Neural crest cell (in vitro differentiated cells): ENCODE measurements at regions not wholly inside any gene's neighbourhood (a gene's known extent, or its start where the extent isn't known, plus 50 kb on each side); places are given as distances from the start of the nearest gene placed in this dataset.

Experiments
- DNase-seq: peaks from one replicate; pipeline ENCODE4 v3.0.0; 2021; ENCODE audit warnings: low read depth, mixed read lengths, low spot score
- H3K27ac Mint-ChIP-seq: one replicate; pipeline ENCODE4 v1.8.0; 2021; ENCODE audit warnings: mild to moderate bottlenecking, mixed read lengths; ENCODE audit not compliant: unreplicated experiment
- H3K27me3 Mint-ChIP-seq: 2 replicates; pipeline ENCODE4 v1.8.0; 2021; ENCODE audit warnings: low read depth, mild to moderate bottlenecking, mixed read lengths
- H3K36me3 Mint-ChIP-seq: 2 replicates; pipeline ENCODE4 v1.8.0; 2021; ENCODE audit warnings: low read depth, mild to moderate bottlenecking, mixed read lengths
- H3K4me1 Mint-ChIP-seq: 2 replicates; pipeline ENCODE4 v1.8.0; 2021; ENCODE audit warnings: mixed read lengths
- H3K4me3 Mint-ChIP-seq: one replicate; pipeline ENCODE4 v1.8.0; 2021; ENCODE audit warnings: mild to moderate bottlenecking, mixed read lengths
- H3K9me3 Mint-ChIP-seq: 2 replicates; pipeline ENCODE4 v1.8.0; 2021; ENCODE audit warnings: mixed read lengths
- TF ChIP-seq, protein P1 (sequence below): fragments of 200-600 bp; sonication (generic); conservative IDR thresholded peaks from 2 replicates; pipeline ENCODE4 v1.5.0; 2021; ENCODE audit warnings: antibody characterized with exemption, mild to moderate bottlenecking

DNA sequence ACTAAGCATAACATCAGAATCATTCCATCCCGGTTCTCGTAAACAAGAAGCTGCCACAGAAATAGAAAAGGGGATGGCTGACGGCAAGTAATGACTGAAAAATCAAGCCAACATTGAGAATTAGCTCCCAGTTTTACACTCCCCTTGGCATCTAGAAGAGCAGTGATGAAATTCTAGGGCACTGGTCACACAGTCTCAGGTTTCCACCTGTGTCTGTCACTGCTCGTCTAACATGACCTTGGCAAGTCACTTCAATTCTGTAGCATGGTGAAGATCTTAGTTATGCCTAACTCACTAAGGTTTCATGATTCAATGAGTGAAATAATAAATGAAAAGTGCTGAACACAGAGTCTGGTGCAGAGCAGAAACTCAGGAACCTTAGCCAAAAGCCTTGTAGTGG is 272.3 kb upstream of the ARRDC4 start:
- no peak overlapping the region for H3K4me3 Mint-ChIP-seq
- no peaks in the 10 kb centered on the region for H3K4me1 Mint-ChIP-seq
- TF ChIP-seq, protein P1, sequence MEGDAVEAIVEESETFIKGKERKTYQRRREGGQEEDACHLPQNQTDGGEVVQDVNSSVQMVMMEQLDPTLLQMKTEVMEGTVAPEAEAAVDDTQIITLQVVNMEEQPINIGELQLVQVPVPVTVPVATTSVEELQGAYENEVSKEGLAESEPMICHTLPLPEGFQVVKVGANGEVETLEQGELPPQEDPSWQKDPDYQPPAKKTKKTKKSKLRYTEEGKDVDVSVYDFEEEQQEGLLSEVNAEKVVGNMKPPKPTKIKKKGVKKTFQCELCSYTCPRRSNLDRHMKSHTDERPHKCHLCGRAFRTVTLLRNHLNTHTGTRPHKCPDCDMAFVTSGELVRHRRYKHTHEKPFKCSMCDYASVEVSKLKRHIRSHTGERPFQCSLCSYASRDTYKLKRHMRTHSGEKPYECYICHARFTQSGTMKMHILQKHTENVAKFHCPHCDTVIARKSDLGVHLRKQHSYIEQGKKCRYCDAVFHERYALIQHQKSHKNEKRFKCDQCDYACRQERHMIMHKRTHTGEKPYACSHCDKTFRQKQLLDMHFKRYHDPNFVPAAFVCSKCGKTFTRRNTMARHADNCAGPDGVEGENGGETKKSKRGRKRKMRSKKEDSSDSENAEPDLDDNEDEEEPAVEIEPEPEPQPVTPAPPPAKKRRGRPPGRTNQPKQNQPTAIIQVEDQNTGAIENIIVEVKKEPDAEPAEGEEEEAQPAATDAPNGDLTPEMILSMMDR: no peak
- no peaks in the 10 kb centered on the region for H3K36me3 Mint-ChIP-seq
- no peaks in the 10 kb centered on the region for H3K9me3 Mint-ChIP-seq
- H3K27me3 Mint-ChIP-seq: no peaks in the 10 kb centered on the region
- H3K27ac Mint-ChIP-seq: no peak overlapping the region
- no peak for DNase-seq

DNA sequence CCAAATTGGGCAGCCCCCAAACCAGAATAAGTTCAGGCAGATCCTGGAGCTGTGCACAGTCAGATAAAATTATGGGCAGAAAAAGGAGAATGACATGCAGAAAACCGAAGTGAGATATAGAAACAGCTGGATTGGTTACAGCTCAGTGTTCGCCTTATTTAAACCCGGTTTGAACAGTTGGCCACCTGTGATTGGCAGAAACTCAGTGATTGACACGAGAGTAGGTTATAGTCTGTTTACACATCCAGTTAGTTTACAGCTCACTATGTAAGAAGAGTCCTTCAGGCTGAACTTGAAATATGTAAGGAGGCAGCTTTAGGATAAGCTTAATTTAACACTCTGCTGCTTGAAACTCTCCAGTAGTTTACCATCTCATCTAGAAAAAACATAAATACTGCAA is 271.6 kb upstream of the ARRDC4 start:
- H3K27ac Mint-ChIP-seq: peak overlapping the region; percentile 35
- H3K27me3 Mint-ChIP-seq: no peaks in the 10 kb centered on the region
- H3K9me3 Mint-ChIP-seq: no peaks in the 10 kb centered on the region
- no peaks in the 10 kb centered on the region for H3K36me3 Mint-ChIP-seq
- TF ChIP-seq, protein P1: no peak
- no peaks in the 10 kb centered on the region for H3K4me1 Mint-ChIP-seq
- no peak overlapping the region for H3K4me3 Mint-ChIP-seq
- no peak for DNase-seq

DNA sequence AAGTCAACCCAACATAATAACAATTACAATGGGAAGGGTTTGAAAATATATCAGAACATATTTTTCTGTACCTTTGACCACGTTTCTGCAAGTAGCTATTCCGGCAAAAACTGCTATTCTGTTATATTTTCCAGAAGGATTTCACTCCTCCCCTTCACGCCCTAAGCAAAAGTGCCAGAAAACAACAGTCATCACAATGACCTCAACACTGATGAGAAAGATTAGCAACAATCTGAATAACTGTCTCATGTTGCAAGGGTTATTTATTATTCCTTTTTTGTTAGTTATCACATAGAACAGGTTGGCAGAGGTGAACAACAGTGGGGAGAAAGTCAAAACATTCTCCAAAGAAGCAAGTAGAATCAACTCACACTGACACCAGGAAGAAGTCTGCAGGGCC is 269.4 kb upstream of the ARRDC4 start:
- DNase-seq: no peak
- no peak overlapping the region for H3K4me3 Mint-ChIP-seq
- no peaks in the 10 kb centered on the region for H3K9me3 Mint-ChIP-seq
- TF ChIP-seq, protein P1: no peak
- no peaks in the 10 kb centered on the region for H3K36me3 Mint-ChIP-seq
- no peak overlapping the region for H3K27ac Mint-ChIP-seq
- no peaks in the 10 kb centered on the region for H3K4me1 Mint-ChIP-seq
- H3K27me3 Mint-ChIP-seq: no peaks in the 10 kb centered on the region

DNA sequence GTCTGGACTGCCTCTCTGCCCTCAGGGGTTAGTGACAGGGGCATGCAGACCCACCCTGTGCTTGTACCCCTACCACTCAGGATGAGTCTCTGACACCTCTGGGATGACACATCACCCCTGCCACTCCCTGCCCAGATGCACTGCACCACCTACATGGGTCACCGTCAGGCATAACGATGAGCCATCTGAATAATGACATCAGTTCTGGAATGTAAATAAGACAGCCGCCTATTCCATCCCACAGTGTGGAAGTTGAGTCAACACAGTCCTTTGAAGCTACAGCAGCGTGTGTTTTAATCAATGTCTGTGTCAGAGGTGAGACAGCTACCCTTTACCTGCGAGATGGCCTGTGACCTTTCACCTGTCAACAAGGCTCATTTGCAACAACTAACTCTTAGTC is 268.7 kb upstream of the ARRDC4 start:
- no peaks in the 10 kb centered on the region for H3K9me3 Mint-ChIP-seq
- TF ChIP-seq, protein P1: no peak
- no peaks in the 10 kb centered on the region for H3K36me3 Mint-ChIP-seq
- no peak for DNase-seq
- H3K4me3 Mint-ChIP-seq: no peak overlapping the region
- no peaks in the 10 kb centered on the region for H3K27me3 Mint-ChIP-seq
- no peaks in the 10 kb centered on the region for H3K4me1 Mint-ChIP-seq
- no peak overlapping the region for H3K27ac Mint-ChIP-seq

DNA sequence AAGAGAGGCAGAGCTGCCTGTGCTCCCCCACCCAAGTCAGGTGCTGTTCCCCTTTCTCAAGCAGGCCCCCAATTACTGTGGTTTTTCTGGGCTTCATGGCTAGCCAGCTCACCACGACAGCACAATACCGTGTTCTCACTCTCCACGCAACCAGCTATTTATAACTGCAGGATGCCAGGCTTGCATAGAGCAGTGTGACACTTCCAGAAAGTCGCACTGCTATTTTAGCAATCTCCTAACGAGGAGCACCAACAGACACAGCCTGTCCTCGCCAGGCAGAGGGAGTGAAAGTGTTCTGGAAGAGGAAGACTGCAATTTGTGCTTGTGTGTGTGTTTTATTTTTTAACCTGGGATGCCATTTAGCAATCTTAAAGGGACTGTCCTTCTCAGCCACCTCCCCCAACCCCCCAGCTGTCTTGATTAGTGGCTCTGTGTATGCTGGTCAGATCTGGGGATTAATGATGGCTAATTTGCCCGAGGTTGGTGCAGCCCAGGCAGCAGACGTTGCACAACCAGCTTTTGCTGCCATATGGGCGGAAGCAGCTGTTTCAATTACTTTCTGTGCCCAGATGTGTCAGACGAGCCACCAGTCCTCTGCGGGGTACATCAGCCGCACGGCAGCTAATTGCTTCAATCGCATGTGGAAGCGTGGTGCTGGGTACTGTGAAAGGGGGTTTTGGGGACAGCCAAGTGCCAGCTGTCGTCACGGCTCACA is 268.0 kb upstream of the ARRDC4 start:
- TF ChIP-seq, protein P1: no peak
- H3K4me1 Mint-ChIP-seq: no peaks in the 10 kb centered on the region
- H3K27ac Mint-ChIP-seq: no peak overlapping the region
- no peak for DNase-seq
- no peaks in the 10 kb centered on the region for H3K27me3 Mint-ChIP-seq
- no peaks in the 10 kb centered on the region for H3K36me3 Mint-ChIP-seq
- H3K9me3 Mint-ChIP-seq: no peaks in the 10 kb centered on the region
- no peak overlapping the region for H3K4me3 Mint-ChIP-seq
